ENCODE measurements at regions not wholly inside any gene's neighbourhood (a gene's known extent, or its start where the extent isn't known, plus 50 kb on each side); places are given as distances from the start of the nearest gene placed in this dataset.
A peak's percentile ranks its signal among the peaks of the same experiment; 100 is the strongest.

DNA sequence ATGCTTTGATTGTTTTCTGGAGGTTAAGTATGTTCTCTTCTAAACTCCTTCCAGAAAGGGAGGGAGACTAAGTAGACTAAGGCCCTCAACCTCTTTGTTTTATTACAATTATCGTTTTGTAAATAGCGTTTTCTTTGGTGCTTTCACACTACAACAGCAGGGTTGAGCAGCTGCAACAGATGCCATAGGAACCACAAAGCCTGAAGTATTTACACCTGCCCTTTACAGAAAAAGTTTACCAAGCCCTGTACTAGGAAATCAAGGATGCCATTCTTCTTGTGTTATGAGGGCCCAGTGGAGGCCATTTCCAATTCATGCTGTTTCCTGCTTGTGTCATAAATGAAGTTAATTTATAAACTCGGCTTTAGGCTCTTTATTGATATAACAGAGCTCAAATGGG, 914.8 kb downstream of the DCDC2C start:
- no peak for DNase-seq

DNA sequence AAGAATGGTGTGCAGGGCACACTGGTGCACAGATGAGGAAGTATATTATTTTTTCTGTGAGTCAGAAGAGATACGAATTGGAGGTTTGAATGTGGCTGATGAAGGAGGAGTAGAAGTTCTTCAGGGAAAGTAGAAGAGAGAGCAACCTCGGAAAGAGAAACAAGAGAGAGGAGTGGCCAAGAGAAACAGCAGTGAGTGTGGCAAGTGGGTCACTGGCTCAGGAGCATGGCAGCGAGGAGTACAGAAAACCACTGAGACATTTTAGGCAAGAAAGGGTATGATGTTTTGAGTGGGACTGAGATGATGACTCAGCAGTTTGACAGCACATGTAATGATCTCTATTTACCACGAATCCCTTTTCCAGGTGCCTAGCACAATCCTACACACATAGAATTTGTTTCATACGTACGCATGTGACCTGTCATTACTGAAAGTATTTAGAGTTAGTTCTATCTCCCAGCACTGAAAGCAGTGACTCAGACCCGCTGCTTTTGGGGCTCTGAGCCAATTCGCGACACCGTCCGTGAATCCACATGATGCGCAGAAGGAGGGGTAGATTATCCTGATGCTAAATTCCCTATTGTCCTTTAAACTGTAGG, 915.4 kb downstream of the DCDC2C start:
- no peak for DNase-seq

DNA sequence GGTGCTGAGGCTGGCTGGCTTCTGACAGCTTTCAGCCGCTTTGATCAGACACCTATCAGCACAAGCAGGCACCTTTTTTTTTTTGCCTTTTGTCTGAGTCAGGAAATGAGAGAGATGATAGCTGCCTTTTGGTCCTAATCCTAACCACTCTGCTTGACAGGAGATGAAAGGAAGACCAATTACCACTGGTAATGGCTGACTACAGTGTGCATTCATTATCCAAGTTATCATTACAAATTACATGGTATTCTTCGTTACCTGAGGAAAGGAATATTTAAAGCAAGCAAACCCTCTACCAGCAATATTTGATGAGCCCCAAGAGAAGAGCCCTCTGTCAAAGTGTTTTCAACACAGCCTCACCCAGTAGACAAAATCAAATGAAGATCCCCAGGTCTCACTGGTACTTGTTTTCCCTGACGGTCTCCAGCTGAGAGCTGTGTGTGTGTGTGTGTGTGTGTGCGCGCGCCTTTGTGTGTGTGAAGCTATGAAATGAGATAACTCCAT, 925.7 kb downstream of the DCDC2C start:
- peak; percentile 87 for DNase-seq

DNA sequence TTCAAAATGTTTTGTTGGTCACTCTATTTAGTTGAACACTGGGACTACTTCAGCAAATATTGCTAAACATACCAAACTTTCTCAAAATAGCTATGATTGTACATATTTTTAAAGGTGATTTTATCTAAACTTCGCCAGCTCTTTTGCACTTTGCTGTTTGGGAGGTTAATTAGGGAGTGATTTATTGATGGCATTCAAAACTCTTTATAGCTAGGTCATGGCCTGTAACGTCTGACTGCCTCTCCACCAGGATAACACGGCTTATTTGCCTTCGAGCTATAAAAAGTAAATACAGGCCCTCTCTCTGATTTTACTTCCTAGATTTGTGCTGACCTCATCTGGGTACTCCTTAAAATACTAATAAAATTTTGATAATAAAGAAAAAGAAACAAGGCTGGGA, 931.9 kb downstream of the DCDC2C start:
- DNase-seq: peak; percentile 8

DNA sequence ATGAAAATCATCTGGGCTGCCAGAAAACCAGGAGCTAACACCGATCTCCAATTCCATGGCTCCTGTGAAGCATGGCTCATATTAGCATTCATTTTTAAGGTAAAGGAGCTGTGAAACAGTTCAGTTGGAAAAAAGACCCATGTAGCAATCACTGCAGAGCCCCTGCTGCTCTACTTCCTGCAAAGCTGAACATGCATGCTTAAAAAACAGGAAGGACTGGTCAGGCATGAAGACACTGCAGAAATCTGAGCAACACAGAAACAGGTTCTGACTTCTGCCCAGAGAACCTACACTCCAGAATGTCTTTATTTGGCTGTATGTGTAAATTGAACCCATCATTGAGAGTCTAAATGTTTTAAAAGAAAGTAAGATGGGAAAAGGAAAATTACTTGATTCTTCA, 950.6 kb downstream of the DCDC2C start:
- no peak for DNase-seq

DNA sequence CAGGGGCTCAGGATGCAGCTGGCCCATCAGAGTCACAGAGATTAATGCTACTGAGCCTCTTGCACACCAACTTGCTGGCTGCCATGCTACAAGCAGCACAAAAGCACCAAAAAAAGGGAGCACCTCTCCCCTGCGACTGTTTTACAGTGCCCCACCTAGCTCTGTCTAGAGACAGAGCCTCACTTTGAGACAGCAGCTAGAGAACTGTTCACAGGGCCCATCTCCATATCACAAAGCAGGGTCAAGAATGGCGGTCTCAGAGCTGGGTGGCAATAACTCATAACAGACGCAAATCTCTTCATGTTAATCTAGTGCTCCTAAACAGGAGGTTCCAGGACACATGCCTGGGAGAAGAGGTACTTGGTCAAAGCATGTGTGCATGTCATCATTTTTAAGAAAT, 953.0 kb downstream of the DCDC2C start:
- DNase-seq: no peak

DNA sequence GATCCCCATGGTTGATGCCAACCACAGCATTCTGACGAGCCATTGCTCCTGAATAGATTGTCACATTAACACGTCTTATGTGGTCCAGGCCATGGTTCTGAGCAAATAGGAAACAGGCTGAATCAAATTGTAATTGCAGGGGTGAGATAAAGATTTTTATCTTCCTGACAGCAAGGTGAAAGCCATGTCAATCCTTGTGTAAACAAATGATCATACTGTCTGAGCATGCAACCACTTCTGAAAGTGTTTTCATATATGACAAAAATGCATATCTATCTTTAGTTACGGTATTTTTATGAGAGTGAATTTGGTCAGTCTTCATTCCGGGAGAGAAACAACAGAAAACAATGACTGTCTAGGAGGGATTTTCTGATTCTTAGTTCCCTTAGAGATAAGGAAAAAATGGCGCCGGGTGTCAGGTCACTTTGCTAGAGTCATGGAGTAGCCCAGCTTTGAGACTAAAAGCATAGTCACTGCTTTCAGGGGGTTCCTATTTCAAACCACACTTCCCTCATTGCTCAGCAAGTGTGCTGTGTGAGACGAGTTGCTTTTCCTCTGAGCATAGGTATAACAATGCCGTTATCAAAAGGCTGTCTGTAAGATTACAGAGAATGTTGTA, 958.9 kb downstream of the DCDC2C start:
- no peak for DNase-seq

DNA sequence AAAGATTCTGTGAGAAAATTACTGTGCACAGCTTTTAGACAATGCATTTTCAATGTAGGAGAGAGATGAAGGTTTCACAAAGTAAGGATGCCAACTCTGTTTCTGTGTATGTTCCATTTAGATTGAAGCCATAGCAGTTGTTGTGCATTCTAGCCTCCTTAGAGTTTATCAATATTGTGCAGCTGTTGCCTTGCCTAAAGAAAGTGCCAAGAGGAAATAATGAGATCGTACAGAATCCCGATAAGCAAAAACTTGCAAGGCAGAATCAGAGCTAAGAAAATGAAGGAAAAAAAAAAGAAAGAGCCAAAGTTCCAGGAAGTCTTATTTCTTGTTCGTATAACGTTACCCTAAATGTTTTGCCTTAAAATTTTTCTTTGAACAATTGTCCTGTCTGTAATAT, 965.0 kb downstream of the DCDC2C start:
- no peak for DNase-seq

DNA sequence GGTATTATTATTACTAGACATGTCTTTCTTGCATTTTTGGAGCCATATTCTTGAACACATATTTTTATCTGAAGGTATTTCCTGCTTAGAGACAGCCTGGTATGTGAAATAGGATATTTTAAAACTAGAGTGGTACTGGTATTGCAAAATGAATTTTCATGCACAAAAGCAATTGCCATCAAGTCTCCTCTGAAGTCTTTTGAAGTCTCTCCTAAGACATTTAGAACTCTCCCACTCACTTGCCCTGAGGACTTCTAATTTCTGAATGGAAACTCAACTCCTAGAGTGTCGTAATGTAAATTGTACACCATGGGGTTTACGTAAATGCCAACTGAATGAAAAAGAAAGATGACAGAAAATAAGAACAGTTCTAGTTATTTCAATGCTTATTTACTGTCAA, 967.0 kb downstream of the DCDC2C start:
- no peak for DNase-seq

DNA sequence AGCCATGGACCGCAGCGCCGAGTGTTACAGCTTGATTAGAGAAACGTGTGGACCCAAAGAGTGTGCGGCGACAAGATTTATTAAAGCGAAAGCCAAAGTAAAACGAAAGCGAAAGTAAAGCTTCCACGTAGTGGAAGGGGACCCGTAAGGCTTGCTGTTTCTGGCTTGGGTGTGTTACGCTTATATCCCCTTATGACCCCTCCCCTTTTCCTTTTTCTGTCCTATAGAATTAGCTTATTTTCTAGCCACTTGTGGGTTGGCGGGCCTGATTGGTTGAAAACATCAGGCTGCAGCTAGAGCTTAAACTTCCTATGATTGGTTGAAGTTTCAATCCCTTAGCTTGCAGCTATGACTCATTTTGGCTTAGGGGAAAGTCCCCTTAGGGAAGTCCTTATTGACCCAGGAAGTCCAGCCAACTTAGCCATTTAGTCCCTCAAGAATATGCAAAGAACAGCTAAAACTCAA, 969.7 kb downstream of the DCDC2C start:
- no peak for DNase-seq

DNA sequence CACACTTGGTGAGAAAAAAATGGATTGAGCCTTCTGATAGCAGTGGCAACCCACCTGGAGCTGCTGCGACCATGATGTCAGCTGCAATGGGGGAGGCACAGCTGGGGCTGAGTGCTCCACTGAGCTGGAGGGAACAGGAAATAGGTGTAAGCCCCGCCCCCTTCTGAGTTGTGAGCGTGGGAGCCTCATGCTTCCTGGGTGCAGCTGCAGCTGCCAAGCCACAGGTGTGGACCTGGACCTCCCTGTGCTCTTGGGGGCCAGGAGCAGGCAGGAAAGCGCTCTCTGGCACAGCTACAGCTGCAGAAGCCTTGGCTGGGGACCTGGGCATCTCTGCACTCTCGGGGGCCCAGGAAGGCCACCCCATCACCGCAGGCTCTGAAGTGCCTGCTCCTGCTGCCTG, 970.6 kb downstream of the DCDC2C start:
- no peak for DNase-seq

DNA sequence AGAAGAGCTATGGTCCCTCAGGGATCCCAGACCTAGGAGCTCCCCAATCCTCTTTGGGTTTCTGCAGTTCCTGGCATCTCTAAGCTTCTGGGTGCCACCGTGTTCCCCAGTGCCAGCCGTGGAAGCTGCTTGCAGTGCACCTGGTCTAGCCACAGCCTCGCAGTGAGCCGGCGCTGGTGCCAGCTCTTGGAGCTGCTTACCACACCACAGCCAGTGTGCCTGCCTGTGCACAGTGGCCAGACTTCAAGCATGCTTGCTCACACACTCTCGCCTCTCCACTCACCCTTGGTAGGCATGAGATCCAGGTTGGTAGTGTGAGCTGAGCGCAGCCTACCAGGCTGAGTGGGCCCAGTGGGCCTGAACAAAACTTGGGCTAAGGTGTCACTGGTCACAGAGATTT, 971.9 kb downstream of the DCDC2C start:
- no peak for DNase-seq

DNA sequence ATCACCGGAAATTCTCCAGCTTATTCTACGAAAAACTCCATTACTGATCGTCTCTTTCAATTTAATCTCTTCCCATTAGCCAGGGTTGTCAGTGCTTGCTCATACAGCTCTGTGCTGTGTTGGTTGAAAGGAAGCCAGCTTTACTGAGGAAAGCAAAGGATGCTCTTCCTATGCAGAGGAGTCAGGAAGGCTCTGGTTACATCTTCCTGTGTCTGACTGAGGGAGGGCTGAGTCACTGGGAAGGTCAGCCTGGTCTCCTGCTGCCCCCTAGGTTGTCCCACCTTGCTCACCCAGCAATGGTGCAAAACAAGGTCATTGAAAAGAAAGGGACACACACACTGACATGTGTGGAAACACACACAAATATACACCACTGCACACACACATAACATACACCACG, 975.6 kb downstream of the DCDC2C start:
- no peak for DNase-seq

DNA sequence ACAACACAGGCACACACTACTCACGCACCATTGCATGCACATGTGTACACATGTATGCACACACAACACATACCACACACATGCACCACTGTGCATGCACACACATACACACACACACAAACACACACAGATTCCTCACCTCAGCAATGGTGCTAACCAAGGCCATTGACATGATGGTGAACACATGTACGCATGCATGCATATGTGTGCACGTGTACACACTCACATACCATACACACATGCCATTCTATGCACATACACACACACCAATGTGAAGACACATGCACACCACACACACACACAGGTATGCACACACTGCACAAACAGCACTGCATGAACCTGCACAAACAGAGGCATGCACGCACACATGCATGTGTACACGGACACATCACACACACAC, 976.0 kb downstream of the DCDC2C start:
- no peak for DNase-seq

DNA sequence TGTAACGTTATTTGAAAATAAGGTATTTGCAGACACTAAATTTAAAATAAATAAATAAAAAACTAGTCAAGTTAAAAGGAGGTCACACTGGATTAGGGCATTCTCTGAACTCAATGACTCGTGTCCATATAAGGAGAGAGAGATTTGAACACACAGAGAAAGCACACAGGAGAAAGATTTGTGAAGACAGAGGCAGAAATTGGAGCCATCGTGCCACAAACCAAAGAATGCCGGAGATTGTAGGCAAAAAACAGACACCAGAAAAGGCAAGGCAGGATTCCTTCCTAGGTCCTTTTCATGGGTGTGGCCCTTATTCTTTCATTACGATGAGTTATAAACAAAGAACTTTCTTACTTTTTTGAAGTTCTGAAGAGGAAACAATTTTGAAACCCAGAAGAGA, 981.5 kb downstream of the DCDC2C start:
- DNase-seq: no peak

DNA sequence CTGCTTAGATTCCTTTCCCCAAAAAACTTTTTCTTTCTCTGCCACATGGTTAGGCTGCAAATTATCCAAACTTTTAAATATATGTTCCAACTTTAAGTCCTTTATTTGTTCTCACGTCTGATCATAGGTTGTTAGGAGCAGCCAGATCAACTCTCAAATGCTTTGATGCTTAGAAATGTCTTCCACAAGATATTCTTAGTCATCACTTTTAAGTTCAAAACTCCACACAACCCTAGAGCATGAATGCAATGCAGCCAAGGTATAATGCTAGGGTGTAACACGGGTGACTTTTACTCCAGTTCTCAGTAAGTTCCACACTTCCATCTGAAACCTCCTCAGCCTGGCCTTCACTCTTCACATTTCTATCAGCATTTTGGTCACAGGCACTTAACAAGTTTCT, 987.5 kb downstream of the DCDC2C start:
- DNase-seq: no peak

DNA sequence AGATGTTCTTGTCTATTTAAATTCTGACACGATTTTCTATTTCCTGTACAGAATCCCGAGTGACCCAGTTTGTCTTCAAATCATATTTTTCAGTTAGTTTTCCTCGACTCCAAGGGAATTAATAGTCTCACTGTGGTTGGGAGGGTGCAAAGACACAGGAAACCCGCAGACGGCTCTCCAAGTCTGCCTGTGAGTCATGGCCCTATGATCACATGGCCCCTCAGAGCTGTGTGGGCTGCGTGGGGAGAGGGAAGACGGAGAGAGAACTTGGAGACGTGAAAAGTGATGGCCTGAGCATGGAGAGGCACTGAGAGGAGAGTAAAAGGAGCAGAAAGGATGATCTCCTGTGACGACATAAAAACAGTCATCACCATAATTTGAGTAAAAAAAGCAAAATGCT, 989.9 kb downstream of the DCDC2C start:
- DNase-seq: no peak

DNA sequence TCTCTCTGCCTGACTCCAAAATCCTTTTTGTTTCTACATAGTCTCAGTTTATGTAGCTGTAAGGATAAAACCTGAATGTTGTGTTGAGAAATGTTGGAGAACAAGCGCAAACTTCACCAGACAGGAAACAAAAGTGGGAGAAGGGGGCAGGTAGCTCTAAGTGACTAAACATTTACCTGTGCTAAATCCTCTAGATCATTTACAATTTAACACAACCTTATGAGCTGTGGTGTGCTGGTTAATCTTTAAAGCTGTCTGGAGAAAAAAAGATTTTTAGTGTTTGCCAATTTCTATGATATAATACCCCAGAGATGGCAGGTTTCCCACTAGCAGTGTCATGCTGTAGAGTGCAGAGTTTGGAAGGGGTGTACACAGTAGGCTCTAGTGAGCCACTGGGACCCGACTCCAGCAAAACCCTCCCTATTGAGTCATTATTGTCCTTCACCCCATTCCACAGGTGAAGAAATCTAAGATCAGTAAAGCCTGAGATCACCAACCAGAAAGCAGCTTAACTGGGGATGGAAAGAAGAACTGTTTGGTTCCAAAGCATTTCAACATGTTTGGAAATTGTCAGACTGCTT, 992.0 kb downstream of the DCDC2C start:
- DNase-seq: no peak

DNA sequence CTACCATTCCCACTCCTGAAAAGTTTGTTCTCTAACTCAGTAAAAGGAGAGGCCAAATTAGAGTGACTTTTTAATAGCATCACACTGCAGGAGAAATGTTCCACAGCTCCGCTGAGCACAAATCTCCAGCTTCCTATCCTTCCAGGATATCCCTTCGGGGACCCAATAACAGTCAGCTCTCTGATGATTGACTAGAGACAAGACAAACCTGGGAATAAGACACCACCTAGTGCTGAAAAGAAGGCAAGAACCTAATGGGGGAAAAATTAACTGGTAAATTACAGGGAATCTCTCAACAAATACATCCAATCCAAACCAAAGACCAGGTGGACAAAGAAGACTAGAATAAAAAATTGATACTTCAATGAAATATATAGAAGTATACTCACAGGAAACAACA, 977.1 kb upstream of the SOX11 start:
- no peak for DNase-seq

DNA sequence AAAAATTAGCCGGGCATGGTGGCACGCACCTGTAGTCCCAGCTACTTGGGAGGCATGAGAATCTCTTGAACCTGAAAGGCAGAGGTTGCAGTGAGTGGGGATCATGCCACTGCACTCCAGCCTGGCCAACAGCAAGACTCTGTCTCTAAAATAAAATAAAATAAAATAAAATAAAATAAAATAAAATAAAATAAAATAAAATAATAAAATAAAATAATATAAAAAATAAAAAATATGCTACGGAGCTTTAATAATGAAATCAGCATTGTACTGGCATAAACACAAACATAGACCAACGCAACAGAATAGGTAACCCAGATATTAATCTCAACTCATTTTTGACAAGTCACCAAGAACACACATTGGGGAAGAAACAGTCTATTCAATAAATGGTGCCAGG, 973.4 kb upstream of the SOX11 start:
- no peak for DNase-seq

DNA sequence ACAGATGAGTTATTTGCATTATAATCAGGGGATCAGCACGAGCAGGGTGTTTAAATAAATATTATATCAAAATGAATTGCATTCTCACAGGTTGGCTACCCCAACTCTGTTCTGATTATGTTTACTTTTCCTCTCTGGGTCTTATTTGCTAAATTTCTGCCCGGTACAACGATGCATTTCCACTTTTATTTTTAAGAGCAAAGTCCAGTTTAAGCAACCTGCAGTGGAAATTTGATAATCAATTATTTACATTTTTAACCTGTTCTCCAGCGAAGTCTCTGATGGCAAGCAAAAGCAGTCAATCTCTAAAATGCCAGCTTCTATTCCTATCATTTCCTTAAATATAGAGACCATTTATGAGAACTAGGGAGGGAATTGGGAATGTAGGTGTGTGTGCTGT, 966.6 kb upstream of the SOX11 start:
- no peak for DNase-seq

DNA sequence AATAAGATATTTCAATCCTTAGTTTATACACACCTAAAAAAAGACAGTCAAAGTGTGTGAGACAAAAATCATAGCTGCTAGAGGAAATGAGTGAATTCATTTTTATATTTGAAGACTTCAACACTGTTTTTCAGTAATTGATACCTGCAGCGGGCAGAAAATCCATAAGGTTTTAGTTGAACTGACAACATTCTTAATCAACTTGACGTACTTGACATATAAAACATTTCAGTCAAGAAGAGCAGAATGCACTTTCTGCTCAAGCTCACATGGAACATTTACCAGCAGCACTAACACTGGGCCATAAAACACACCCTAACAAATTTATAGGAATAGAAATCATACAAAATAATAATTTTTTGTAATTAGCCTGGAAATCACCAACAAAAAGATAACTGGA, 959.6 kb upstream of the SOX11 start:
- DNase-seq: no peak

DNA sequence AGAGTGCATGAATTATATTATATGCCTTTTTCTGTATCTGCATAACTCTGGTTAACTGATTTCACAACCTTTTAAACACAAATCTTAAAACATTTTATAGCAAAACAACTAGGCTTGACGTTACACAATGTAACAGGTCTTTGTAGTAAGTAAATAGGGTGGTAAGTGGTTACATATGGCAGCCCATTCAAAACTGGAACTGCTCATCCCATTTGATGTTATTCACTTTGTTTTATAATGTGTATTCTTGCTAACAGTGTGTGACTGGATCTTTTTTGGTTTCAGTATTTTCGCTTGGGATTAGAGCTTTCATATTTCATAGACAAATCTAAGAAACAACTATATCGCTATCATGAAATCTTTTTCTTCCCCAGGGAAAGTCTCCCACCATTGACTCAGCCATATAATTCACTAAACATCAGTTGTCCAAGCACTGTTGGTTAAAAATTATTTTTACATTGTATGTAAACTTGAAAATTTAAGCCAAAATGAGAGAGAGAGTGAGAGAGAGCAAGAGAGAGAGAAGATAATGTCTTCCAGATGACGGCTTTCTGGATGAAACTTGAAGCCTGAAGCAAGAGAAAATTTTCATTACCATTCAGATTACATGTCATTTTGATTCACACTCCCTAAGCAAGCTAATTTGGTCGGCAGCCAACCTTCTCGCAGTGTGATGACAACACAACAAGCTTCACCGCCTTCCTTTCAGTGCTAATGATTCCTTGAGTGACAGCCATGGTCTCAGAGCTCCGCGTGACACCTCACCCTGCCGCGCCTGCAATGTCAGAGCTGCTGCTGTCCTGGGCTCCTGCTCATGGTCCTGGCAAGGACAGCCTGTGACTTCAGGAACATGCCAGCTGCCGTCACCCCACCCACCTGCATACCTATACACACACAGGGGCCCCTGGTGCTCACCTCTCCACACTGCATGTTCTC, 946.9 kb upstream of the SOX11 start:
- peak; percentile 3 for DNase-seq

DNA sequence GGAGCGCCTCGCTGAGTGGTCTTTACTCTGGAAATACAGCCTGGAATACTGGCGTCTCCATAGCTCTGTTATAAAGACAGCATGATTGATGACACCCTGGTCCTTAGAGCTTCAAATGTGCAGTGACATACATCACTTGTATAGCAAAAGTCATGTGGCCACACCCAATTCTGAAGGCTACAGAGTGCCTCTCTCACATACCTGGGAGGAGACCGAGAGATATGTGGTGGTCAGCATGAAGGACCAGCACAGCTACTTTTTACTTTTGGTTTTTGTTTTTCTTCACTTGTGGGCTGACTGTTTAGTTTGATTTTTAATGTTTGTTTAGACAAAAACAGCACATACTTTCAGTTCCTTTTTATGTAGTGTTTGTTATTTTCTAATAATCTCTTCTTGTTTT, 938.5 kb upstream of the SOX11 start:
- no peak for DNase-seq

Data from NCI-H1092 treated with DMSO at 0.1 percent for 48 hours (cell line).